BE2C (cell line): ENCODE measurements at regions not wholly inside any gene's neighbourhood (a gene's known extent, or its start where the extent isn't known, plus 50 kb on each side); places are given as distances from the start of the nearest gene placed in this dataset.
"Not testable (repeated sequence)": the region's sequence is repeated elsewhere in the genome, so short reads cannot be mapped to it uniquely, and the experiment has no call there.

Experiments used
- DNase-seq: peaks from one replicate; pipeline ENCODE4 v3.0.0-alpha.2; 2020
- H3K27me3 ChIP-seq: fragments of 250-450 bp; sonication (Bioruptor Pico); 2 replicates; pipeline ENCODE4 v1.5.1; 2020; ENCODE audit warnings: mild to moderate bottlenecking
- H3K36me3 ChIP-seq: fragments of 250-450 bp; sonication (Bioruptor Pico); 2 replicates; pipeline ENCODE4 v1.5.1; 2020; ENCODE audit warnings: mild to moderate bottlenecking
- H3K4me1 ChIP-seq: fragments of 250-450 bp; sonication (Bioruptor Pico); 2 replicates; pipeline ENCODE4 v1.5.1; 2020
- H3K4me3 ChIP-seq: 2 replicates; pipeline ENCODE4 v1.5.1; 2011; ENCODE audit warnings: low read depth, low read length
- H3K9me3 ChIP-seq: fragments of 250-450 bp; sonication (Bioruptor Pico); 2 replicates; pipeline ENCODE4 v1.5.1; 2020
- TF ChIP-seq, protein P1 (sequence below): IDR thresholded peaks from 2 replicates; pipeline ENCODE4 v1.5.1; 2012; ENCODE audit warnings: mild to moderate bottlenecking, low read depth, low read length

DNA sequence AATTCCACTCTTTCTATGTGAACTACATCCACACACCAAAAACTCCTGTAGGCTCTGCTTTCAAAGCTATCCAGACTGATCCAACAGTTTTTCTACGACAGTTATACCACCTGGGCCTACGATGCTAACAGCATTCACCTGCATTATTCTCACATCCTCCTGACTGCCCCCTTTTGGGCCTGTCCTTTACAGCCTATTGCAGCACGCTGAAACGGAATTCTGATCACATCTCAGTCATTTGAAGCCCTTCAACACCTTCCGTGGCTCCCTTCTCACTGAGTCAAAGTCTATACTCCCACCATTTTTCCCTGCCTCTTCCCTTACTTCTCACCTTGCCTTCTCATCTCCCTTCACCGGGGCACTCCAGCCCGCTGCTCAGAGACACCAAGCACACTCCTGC, 791.3 kb upstream of the KIRREL3 start:
- Histone ChIP-seq H3K4me3 (no peak overlapping the region), H3K4me1 (no peaks in the 10 kb centered on the region), H3K27me3 (no peaks in the 10 kb centered on the region), H3K9me3 (no peaks in the 10 kb centered on the region), H3K36me3 (no peaks in the 10 kb centered on the region)
- TF ChIP-seq, protein P1, sequence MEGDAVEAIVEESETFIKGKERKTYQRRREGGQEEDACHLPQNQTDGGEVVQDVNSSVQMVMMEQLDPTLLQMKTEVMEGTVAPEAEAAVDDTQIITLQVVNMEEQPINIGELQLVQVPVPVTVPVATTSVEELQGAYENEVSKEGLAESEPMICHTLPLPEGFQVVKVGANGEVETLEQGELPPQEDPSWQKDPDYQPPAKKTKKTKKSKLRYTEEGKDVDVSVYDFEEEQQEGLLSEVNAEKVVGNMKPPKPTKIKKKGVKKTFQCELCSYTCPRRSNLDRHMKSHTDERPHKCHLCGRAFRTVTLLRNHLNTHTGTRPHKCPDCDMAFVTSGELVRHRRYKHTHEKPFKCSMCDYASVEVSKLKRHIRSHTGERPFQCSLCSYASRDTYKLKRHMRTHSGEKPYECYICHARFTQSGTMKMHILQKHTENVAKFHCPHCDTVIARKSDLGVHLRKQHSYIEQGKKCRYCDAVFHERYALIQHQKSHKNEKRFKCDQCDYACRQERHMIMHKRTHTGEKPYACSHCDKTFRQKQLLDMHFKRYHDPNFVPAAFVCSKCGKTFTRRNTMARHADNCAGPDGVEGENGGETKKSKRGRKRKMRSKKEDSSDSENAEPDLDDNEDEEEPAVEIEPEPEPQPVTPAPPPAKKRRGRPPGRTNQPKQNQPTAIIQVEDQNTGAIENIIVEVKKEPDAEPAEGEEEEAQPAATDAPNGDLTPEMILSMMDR = no peak
- no peak for DNase-seq

DNA sequence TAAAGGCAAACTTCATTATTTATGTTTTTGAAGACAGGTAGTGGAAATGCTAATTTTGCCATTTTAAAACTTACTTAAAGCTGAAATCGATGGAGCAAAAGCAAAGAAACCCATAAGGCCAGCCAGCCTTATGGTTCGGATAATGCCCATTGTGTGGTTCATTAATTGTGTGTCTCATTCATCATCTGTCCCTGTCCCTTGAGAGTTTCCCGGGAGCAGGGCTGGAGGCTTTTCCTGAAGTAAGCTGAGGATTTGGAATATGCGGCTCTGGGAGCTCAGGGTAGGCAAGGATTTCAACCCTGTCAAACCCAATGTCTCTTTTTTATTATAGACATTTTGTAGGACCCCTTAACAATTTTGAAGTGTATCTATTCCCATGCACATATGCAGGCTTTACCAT, 790.0 kb upstream of the KIRREL3 start:
- Histone ChIP-seq H3K27me3 (no peaks in the 10 kb centered on the region), H3K4me1 (no peaks in the 10 kb centered on the region), H3K36me3 (no peaks in the 10 kb centered on the region), H3K9me3 (no peaks in the 10 kb centered on the region), H3K4me3 (no peak overlapping the region)
- TF ChIP-seq, protein P1 = no peak
- no peak for DNase-seq

DNA sequence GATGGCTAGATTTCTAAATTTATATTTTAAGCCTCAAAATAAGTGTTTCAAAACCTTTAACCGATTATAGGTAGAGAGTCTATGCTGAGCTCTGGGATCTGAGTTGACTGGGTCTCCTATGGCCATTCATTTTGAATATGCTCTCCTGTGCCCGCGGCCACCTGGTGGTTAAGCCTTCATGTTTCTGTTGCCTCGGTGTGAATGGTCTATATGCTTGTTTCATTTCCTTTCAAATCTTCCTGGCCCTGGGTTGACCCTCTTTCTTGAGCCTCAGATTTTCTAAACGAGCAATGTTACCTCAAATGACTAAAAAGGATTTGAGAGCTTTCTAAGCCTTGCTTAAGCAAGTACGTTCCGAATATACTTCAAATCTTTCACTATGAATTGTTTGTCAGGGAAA, 789.4 kb upstream of the KIRREL3 start:
- peak; percentile 22 for DNase-seq

DNA sequence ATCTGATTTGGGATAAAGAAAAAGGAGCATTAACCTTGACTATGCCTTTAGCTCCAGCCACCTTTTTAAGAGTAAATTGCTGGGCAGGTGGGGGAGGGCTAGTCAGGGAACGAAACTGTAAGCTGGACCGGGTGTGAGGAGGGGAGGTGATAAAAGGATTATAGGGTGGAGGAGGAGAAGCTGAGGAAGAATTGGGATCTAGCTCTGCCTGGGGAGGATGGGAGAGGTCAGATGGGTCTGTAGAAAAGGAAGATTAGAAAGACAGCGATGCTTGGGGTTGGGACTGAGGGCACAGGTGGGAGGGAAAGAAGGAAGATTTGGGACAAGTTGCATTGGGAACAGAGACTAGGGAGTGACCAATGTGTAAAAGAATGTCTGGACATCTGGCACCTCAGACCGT, 772.4 kb upstream of the KIRREL3 start:
- not testable (repeated sequence) for H3K36me3 ChIP-seq, DNase-seq, H3K4me3 ChIP-seq, H3K4me1 ChIP-seq, H3K27me3 ChIP-seq, H3K9me3 ChIP-seq

More for the DNA sequence above, 789.4 kb upstream of the KIRREL3 start:
- Histone ChIP-seq H3K4me3 (no peak overlapping the region), H3K4me1 (no peaks in the 10 kb centered on the region), H3K9me3 (no peaks in the 10 kb centered on the region), H3K36me3 (no peaks in the 10 kb centered on the region), H3K27me3 (no peaks in the 10 kb centered on the region)
- TF ChIP-seq, protein P1 = peak; percentile 31

DNA sequence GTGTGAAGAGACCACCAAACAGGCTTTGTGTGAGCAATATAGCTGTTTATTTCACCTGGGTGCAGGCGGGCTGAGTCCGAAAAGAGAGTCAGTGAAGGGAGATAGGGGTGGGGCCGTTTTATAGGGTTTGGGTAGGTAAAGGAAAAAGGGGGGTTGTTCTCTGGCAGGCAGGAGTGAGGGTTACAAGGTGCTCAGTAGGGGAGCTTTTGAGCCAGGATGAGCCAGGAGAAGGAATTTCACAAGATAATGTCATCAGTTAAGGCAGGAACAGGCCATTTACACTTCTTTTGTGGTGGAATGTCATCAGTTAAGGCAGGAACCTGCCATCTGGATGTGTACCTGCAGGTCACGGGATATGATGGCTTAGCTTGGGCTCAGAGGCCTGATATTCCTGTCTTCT, 768.4 kb upstream of the KIRREL3 start:
- DNase-seq, H3K4me1 ChIP-seq, H3K4me3 ChIP-seq, H3K36me3 ChIP-seq, H3K27me3 ChIP-seq, H3K9me3 ChIP-seq: not testable (repeated sequence)

DNA sequence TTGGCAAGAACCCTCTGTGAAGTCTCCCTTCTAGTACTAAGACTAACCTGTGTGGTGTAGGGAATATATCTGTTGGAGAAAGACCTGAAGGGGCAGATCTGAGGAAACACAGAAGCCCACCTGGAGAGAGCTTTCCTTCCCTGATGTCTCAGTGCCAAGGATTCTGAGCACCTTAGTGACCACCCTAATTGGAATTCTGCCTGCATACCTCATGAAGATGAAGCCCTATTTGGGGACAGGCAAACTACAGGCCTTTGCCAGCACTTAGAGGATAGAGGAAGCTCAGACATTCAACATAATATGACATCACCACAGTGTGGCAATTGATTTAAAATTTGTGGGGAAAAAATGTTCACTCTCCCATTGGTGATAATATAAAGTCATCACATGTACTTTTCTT, 766.2 kb upstream of the KIRREL3 start:
- TF ChIP-seq, protein P1 = no peak
- Histone ChIP-seq H3K27me3 (no peaks in the 10 kb centered on the region), H3K4me3 (no peak overlapping the region), H3K4me1 (no peaks in the 10 kb centered on the region), H3K9me3 (no peaks in the 10 kb centered on the region), H3K36me3 (no peaks in the 10 kb centered on the region)
- no peak for DNase-seq

DNA sequence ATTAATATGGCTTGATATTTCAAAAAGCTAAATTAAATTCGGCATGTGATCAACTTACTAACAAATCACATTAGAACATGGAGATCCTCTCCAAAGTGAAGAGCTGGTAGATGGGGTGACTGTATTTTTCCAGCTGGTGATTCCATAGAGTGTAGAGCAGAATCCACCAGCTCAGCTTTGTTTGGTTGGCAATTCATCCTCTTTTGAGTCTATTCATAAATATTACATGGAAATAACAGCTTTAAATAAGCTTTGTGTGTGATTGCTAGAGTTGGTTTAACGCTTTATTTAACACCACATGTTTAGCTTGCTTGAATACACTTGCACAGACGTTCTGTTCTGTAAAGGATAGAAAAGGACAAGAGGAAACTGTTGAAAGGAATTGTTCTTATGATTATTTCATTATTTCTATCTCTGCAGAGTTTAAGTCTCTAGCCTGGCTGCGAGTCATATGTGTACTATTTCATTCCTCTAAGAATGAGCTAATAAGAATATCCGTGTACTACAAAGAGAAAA, 738.3 kb upstream of the KIRREL3 start:
- TF ChIP-seq, protein P1 = no peak
- Histone ChIP-seq H3K36me3 (no peaks in the 10 kb centered on the region), H3K4me3 (no peak overlapping the region), H3K9me3 (no peaks in the 10 kb centered on the region), H3K4me1 (no peaks in the 10 kb centered on the region), H3K27me3 (no peaks in the 10 kb centered on the region)
- DNase-seq = no peak
